PC-9 (cell line): ENCODE measurements at regions not wholly inside any gene's neighbourhood (a gene's known extent, or its start where the extent isn't known, plus 50 kb on each side); places are given as distances from the start of the nearest gene placed in this dataset.

Source experiments
- CTCF ChIP-seq: fragments of 200-600 bp; sonication (generic); conservative IDR thresholded peaks from 2 replicates; pipeline ENCODE4 v1.6.1; 2017; ENCODE audit warnings: mixed run types, antibody characterized with exemption, mild to moderate bottlenecking, moderate library complexity
- EZH2 ChIP-seq: fragments of 200-600 bp; sonication (generic); IDR thresholded peaks from 2 replicates; pipeline ENCODE4 v1.8.0; 2017; ENCODE audit warnings: antibody characterized with exemption, low read depth

GRCh38 chr18:8514409-8514808, 94.8 kb upstream of the RAB12 start:
- TF ChIP-seq CTCF (no peak), EZH2 (no peak)
